ENCODE measurements at regions not wholly inside any gene's neighbourhood (a gene's known extent, or its start where the extent isn't known, plus 50 kb on each side); places are given as distances from the start of the nearest gene placed in this dataset.

GRCh38 chr1:38608202-38608864 is 251.2 kb downstream of the RRAGC start:
- Histone ChIP-seq H3K4me3 (ENCODE audit: low read length) (no peak overlapping the region), H3K9ac (ENCODE audit: low read length) (no peak overlapping the region), H3K9me3 (ENCODE audit: control insufficient read depth, low read length) (no peaks in the 10 kb centered on the region), H3K4me1 (ENCODE audit: control insufficient read depth, insufficient read depth, low read length) (no peaks in the 10 kb centered on the region), H3K36me3 (ENCODE audit: control insufficient read depth, insufficient read depth, low read length, severe bottlenecking) (no peaks in the 10 kb centered on the region), H3K27me3 (replicated peaks; ENCODE audit: control insufficient read depth, insufficient read depth, low read length) (peaks cover 16% of the 10 kb centered on the region)
- DNase-seq (ENCODE audit: low read depth) = peak; percentile 26

DNA sequence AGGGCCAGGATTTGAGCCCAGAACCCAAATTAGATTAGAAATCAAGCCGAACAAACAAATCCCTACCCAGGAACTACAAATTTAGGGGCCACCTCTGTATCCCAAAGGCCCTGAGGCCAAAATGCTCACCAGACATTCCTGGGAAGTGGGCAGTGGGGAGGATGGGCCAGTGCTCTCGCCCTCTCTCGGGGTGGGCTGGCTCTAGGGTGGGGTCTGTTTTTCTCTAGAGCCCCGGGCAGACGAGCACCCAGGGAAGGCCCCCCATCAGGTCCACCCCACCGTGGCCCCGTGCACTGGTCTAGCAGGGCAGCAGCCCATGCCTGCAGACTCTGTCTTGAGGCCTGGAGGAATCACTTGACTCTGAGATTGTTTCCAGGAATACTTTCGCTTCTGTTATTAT is 252.0 kb downstream of the RRAGC start:
- Histone ChIP-seq H3K4me1 (ENCODE audit: control insufficient read depth, insufficient read depth, low read length) (no peaks in the 10 kb centered on the region), H3K9me3 (ENCODE audit: control insufficient read depth, low read length) (no peaks in the 10 kb centered on the region), H3K4me3 (ENCODE audit: low read length) (no peak overlapping the region), H3K27me3 (replicated peaks; ENCODE audit: control insufficient read depth, insufficient read depth, low read length) (peaks cover 16% of the 10 kb centered on the region), H3K9ac (ENCODE audit: low read length) (no peak overlapping the region), H3K36me3 (ENCODE audit: control insufficient read depth, insufficient read depth, low read length, severe bottlenecking) (no peaks in the 10 kb centered on the region)
- no peak for DNase-seq (ENCODE audit: low read depth)

- Histone ChIP-seq H3K9ac (ENCODE audit: low read length) (no peak overlapping the region), H3K9me3 (ENCODE audit: control insufficient read depth, low read length) (no peaks in the 10 kb centered on the region), H3K27me3 (replicated peaks; ENCODE audit: control insufficient read depth, insufficient read depth, low read length) (peaks cover 16% of the 10 kb centered on the region), H3K4me1 (ENCODE audit: control insufficient read depth, insufficient read depth, low read length) (no peaks in the 10 kb centered on the region), H3K4me3 (ENCODE audit: low read length) (no peak overlapping the region), H3K36me3 (ENCODE audit: control insufficient read depth, insufficient read depth, low read length, severe bottlenecking) (no peaks in the 10 kb centered on the region)
- DNase-seq (ENCODE audit: low read depth) = no peak
These were observed 254.5 kb downstream of the RRAGC start for GRCh38 chr1:38605063-38605462.

DNA sequence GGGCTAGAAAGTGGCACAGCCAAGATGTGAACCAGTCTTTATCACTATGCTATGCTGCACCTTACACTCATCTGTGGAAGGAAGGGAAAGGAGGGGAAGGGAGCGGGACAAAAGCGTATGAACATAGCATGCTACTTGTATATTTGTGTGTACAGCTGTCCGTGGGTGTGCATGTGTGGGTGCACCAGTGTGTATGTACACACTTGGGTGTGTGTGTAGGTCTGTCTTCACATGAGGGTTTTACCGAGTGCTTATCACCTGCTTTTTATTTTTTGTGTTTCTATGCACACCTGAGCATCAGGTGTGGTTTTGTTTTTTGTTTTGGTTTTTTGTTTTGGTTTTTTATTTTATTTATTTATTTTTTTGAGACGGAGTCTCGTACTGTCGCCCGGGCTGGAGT is 255.7 kb downstream of the RRAGC start:
- no peak for DNase-seq (ENCODE audit: low read depth)
- Histone ChIP-seq H3K9me3 (ENCODE audit: control insufficient read depth, low read length) (no peaks in the 10 kb centered on the region), H3K36me3 (ENCODE audit: control insufficient read depth, insufficient read depth, low read length, severe bottlenecking) (no peaks in the 10 kb centered on the region), H3K4me3 (ENCODE audit: low read length) (no peak overlapping the region), H3K4me1 (ENCODE audit: control insufficient read depth, insufficient read depth, low read length) (no peaks in the 10 kb centered on the region), H3K27me3 (replicated peaks; ENCODE audit: control insufficient read depth, insufficient read depth, low read length) (peaks cover 16% of the 10 kb centered on the region), H3K9ac (ENCODE audit: low read length) (no peak overlapping the region)

- Histone ChIP-seq H3K4me1 (ENCODE audit: control insufficient read depth, insufficient read depth, low read length) (no peaks in the 10 kb centered on the region), H3K4me3 (ENCODE audit: low read length) (no peak overlapping the region), H3K36me3 (ENCODE audit: control insufficient read depth, insufficient read depth, low read length, severe bottlenecking) (no peaks in the 10 kb centered on the region), H3K27me3 (replicated peaks; ENCODE audit: control insufficient read depth, insufficient read depth, low read length) (peaks cover 9% of the 10 kb centered on the region), H3K9ac (ENCODE audit: low read length) (no peak overlapping the region), H3K9me3 (ENCODE audit: control insufficient read depth, low read length) (no peaks in the 10 kb centered on the region)
- DNase-seq (ENCODE audit: low read depth) = no peak
These were observed 258.7 kb downstream of the RRAGC start for GRCh38 chr1:38600905-38601304.

GRCh38 chr1:38600286-38600685 is 259.3 kb downstream of the RRAGC start:
- Histone ChIP-seq H3K9me3 (ENCODE audit: control insufficient read depth, low read length) (peaks cover 1% of the 10 kb centered on the region), H3K9ac (ENCODE audit: low read length) (no peak overlapping the region), H3K27me3 (replicated peaks; ENCODE audit: control insufficient read depth, insufficient read depth, low read length) (peaks cover 3% of the 10 kb centered on the region), H3K4me1 (ENCODE audit: control insufficient read depth, insufficient read depth, low read length) (no peaks in the 10 kb centered on the region), H3K36me3 (ENCODE audit: control insufficient read depth, insufficient read depth, low read length, severe bottlenecking) (no peaks in the 10 kb centered on the region), H3K4me3 (ENCODE audit: low read length) (no peak overlapping the region)
- DNase-seq (ENCODE audit: low read depth) = no peak

DNA sequence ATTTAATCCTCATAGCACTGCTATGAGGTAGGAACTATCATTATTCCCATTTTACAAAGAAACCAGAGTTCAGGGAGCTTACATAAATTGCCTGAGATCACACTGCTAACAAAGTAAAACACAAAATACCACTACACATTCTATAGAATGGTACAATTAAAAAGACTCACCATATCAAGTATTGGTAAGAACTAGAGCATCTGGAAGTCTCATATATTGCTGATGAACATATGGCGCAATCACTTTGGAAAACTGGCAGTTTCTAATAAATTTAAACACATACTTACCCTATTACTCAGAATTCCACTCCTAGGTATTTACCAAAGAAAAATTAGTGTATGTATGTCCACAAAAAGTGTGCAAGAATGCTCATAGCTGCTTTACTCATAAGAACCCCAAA is 261.5 kb downstream of the RRAGC start:
- no peak overlapping the region for H3K9ac ChIP-seq (ENCODE audit: low read length)
- DNase-seq (ENCODE audit: low read depth) = no peak
- no peaks in the 10 kb centered on the region for H3K4me1 ChIP-seq (ENCODE audit: control insufficient read depth, insufficient read depth, low read length)
- no peaks in the 10 kb centered on the region for H3K36me3 ChIP-seq (ENCODE audit: control insufficient read depth, insufficient read depth, low read length, severe bottlenecking)
- peaks cover 21% of the 10 kb centered on the region for H3K9me3 ChIP-seq (ENCODE audit: control insufficient read depth, low read length)
- no peak overlapping the region for H3K4me3 ChIP-seq (ENCODE audit: low read length)
- no peaks in the 10 kb centered on the region for H3K27me3 ChIP-seq (replicated peaks; ENCODE audit: control insufficient read depth, insufficient read depth, low read length)

DNA sequence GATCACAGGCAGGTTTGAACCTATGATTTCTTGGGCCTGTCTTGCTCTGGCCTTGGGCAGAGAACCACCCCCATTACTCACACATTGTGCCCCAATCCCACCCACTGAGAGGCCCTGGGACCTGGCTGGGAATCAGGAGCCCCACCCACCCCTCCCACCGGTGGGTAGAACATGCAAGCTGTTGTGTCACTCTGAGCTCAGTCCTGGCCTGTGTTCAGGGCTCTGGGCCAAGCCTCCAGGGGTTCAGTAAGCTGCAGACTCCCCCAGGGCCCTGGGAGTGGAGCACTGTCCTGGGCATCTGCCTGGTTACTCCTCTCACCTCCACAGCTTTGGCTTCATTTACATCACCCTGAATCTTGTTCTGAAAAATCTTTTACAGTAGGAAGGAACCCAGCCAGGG is 270.5 kb downstream of the RRAGC start:
- no peaks in the 10 kb centered on the region for H3K36me3 ChIP-seq (ENCODE audit: control insufficient read depth, insufficient read depth, low read length, severe bottlenecking)
- H3K9ac ChIP-seq (ENCODE audit: low read length) = no peak overlapping the region
- peaks cover 37% of the 10 kb centered on the region for H3K9me3 ChIP-seq (ENCODE audit: control insufficient read depth, low read length)
- no peaks in the 10 kb centered on the region for H3K4me1 ChIP-seq (ENCODE audit: control insufficient read depth, insufficient read depth, low read length)
- peaks cover 3% of the 10 kb centered on the region for H3K27me3 ChIP-seq (replicated peaks; ENCODE audit: control insufficient read depth, insufficient read depth, low read length)
- no peak for DNase-seq (ENCODE audit: low read depth)
- no peak overlapping the region for H3K4me3 ChIP-seq (ENCODE audit: low read length)

- Histone ChIP-seq H3K9ac (ENCODE audit: low read length) (no peak overlapping the region), H3K4me3 (ENCODE audit: low read length) (no peak overlapping the region), H3K27me3 (replicated peaks; ENCODE audit: control insufficient read depth, insufficient read depth, low read length) (peaks cover 4% of the 10 kb centered on the region), H3K36me3 (ENCODE audit: control insufficient read depth, insufficient read depth, low read length, severe bottlenecking) (no peaks in the 10 kb centered on the region), H3K9me3 (ENCODE audit: control insufficient read depth, low read length) (peaks cover 28% of the 10 kb centered on the region), H3K4me1 (ENCODE audit: control insufficient read depth, insufficient read depth, low read length) (no peaks in the 10 kb centered on the region)
- DNase-seq (ENCODE audit: low read depth) = no peak
These were observed 271.8 kb downstream of the RRAGC start for GRCh38 chr1:38587766-38588165.

GRCh38 chr1:38586993-38587646 is 272.5 kb downstream of the RRAGC start:
- DNase-seq (ENCODE audit: low read depth) = peak; percentile 9
- H3K36me3 ChIP-seq (ENCODE audit: control insufficient read depth, insufficient read depth, low read length, severe bottlenecking) = no peaks in the 10 kb centered on the region
- peaks cover 4% of the 10 kb centered on the region for H3K27me3 ChIP-seq (replicated peaks; ENCODE audit: control insufficient read depth, insufficient read depth, low read length)
- H3K9me3 ChIP-seq (ENCODE audit: control insufficient read depth, low read length) = peaks cover 22% of the 10 kb centered on the region
- H3K9ac ChIP-seq (ENCODE audit: low read length) = no peak overlapping the region
- no peak overlapping the region for H3K4me3 ChIP-seq (ENCODE audit: low read length)
- no peaks in the 10 kb centered on the region for H3K4me1 ChIP-seq (ENCODE audit: control insufficient read depth, insufficient read depth, low read length)

GRCh38 chr1:38585971-38586370 is 273.6 kb downstream of the RRAGC start:
- DNase-seq (ENCODE audit: low read depth) = no peak
- H3K4me3 ChIP-seq (ENCODE audit: low read length) = no peak overlapping the region
- no peak overlapping the region for H3K9ac ChIP-seq (ENCODE audit: low read length)
- H3K4me1 ChIP-seq (ENCODE audit: control insufficient read depth, insufficient read depth, low read length) = no peaks in the 10 kb centered on the region
- H3K27me3 ChIP-seq (replicated peaks; ENCODE audit: control insufficient read depth, insufficient read depth, low read length) = peaks cover 4% of the 10 kb centered on the region
- H3K9me3 ChIP-seq (ENCODE audit: control insufficient read depth, low read length) = peaks cover 10% of the 10 kb centered on the region
- no peaks in the 10 kb centered on the region for H3K36me3 ChIP-seq (ENCODE audit: control insufficient read depth, insufficient read depth, low read length, severe bottlenecking)

DNA sequence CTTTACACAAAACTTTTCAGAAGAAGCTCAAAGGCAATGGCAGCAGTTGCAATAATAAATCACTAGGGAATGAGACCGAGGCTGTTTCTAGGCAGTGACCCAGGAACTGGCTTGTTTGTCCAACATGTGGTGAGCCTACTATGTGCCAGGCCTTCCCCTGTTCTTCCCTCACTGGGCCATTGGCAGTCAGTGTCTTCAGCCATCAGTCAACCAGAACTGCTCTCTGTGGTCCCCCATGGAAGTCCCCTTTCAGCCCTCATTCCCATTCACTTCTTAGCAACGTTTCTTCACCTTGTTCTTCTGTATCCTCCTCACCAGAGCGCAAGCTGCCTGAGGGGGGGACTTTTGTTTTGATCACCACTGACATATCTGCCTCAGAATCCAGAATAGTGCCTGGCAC is 274.1 kb downstream of the RRAGC start:
- Histone ChIP-seq H3K9me3 (ENCODE audit: control insufficient read depth, low read length) (peaks cover 6% of the 10 kb centered on the region), H3K9ac (ENCODE audit: low read length) (no peak overlapping the region), H3K4me1 (ENCODE audit: control insufficient read depth, insufficient read depth, low read length) (no peaks in the 10 kb centered on the region), H3K27me3 (replicated peaks; ENCODE audit: control insufficient read depth, insufficient read depth, low read length) (peaks cover 4% of the 10 kb centered on the region), H3K4me3 (ENCODE audit: low read length) (no peak overlapping the region), H3K36me3 (ENCODE audit: control insufficient read depth, insufficient read depth, low read length, severe bottlenecking) (no peaks in the 10 kb centered on the region)
- no peak for DNase-seq (ENCODE audit: low read depth)

Measured in adipocyte (in vitro differentiated cells).